ENCODE measurements at regions not wholly inside any gene's neighbourhood (a gene's known extent, or its start where the extent isn't known, plus 50 kb on each side); places are given as distances from the start of the nearest gene placed in this dataset.

GRCh38 chr17:68792042-68792685 is 163.0 kb downstream of the ABCA8 start:
- H2AFZ ChIP-seq (ENCODE audit: control insufficient read depth, low read depth, low read length): no peak overlapping the region
- SMC1A ChIA-PET (ENCODE audit: uncharacterized antibody, unreplicated experiment): no interaction called here
- CTCF ChIA-PET: interaction anchor here (1.2 to 4.5 kb wide), 5 partner anchors 11 to 447 kb away, joined by 3 to 35 read pairs (median 21); no protein-coding TSS in a partner anchor
- no peak overlapping the region for H3K4me3 ChIP-seq
- H3K36me3 ChIP-seq (ENCODE audit: control insufficient read depth in 2 of 2, insufficient read depth in 2 of 2, low read length in 1 of 2): no peaks in the 10 kb centered on the region
- no peak overlapping the region for H3K27ac ChIP-seq (ENCODE audit: control insufficient read depth, insufficient read depth)
- POLR2A ChIA-PET: no interaction called here
- no peaks in the 10 kb centered on the region for H4K20me1 ChIP-seq (ENCODE audit: control insufficient read depth, insufficient read depth)
- intact Hi-C loops (cut with micrococcal nuclease; ENCODE audit: unreplicated experiment) (loop anchor here (5.0 kb wide), 1 partner anchor 120 kb away; no protein-coding TSS in a partner anchor), in situ Hi-C loops (cut with MboI) (no loop called here)
- H3K9ac ChIP-seq (ENCODE audit: control insufficient read depth, insufficient read depth, low read length): no peak overlapping the region
- DNase-seq (ENCODE audit: low read depth, low spot score) (no peak), ATAC-seq (no peak), FAIRE-seq (no peak)
- TF ChIP-seq BRCA1 (IDR thresholded peaks at IDR 0.05; ENCODE audit: low read depth, low read length): no peak
- no peak for TF ChIP-seq BHLHE40 (IDR thresholded peaks at IDR 0.05; ENCODE audit: borderline replicate concordance in 1 of 2, low read depth in 2 of 2, low read length in 1 of 2)
- no peak for TF ChIP-seq YY1 (IDR thresholded peaks at IDR 0.05; ENCODE audit: low read depth, low read length)
- no peak for TF ChIP-seq NFYA (IDR thresholded peaks at IDR 0.05; ENCODE audit: borderline replicate concordance, low read depth, low read length)
- TF ChIP-seq ZNF622 (IDR thresholded peaks at IDR 0.05): no peak
- TF ChIP-seq BMI1 (IDR thresholded peaks at IDR 0.05; ENCODE audit: borderline replicate concordance): no peak
- TF ChIP-seq CREB1 (IDR thresholded peaks at IDR 0.05; ENCODE audit: low read depth): no peak
- no peaks in the 10 kb centered on the region for H3K9me3 ChIP-seq (replicated peaks; ENCODE audit: control insufficient read depth, insufficient read depth, low read length)
- no peaks in the 10 kb centered on the region for H3K27me3 ChIP-seq (replicated peaks in 1 of 2; ENCODE audit: control insufficient read depth in 2 of 2, insufficient read depth in 2 of 2, low read length in 1 of 2)
- peaks cover 4% of the 10 kb centered on the region; the same call in 1 of the 2 replicates for H3K4me1 ChIP-seq (ENCODE audit: control insufficient read depth, insufficient read depth, low read length)
- no peak overlapping the region for H3K4me2 ChIP-seq (ENCODE audit: control insufficient read depth, insufficient read depth)
- no peaks in the 10 kb centered on the region for H3K79me2 ChIP-seq (ENCODE audit: control insufficient read depth, insufficient read depth, low read length)
- RAD21 ChIA-PET (ENCODE audit: unreplicated experiment): no interaction called here
- 60% methylated on average over 3 of the region's 3 CpGs for WGBS (ENCODE audit: insufficient coverage, insufficient replicate concordance, low lambda C conversion rate, missing lambda C conversion rate)
- no TSS peak for BruUV-seq (replicated peaks)

- H3K9ac ChIP-seq (ENCODE audit: control insufficient read depth, insufficient read depth, low read length): no peak overlapping the region
- no peaks in the 10 kb centered on the region for H3K79me2 ChIP-seq (ENCODE audit: control insufficient read depth, insufficient read depth, low read length)
- no peak overlapping the region for H3K27ac ChIP-seq (ENCODE audit: control insufficient read depth, insufficient read depth)
- no peaks in the 10 kb centered on the region for H3K9me3 ChIP-seq (replicated peaks; ENCODE audit: control insufficient read depth, insufficient read depth, low read length)
- no peak overlapping the region for H3K4me2 ChIP-seq (ENCODE audit: control insufficient read depth, insufficient read depth)
- no peak for ATAC-seq
- no peak for DNase-seq (ENCODE audit: low read depth, low spot score)
- WGBS (ENCODE audit: insufficient coverage, insufficient replicate concordance, low lambda C conversion rate, missing lambda C conversion rate): 66% methylated on average over 6 of the region's 6 CpGs
- POLR2A ChIA-PET: no interaction called here
- no peak overlapping the region for H2AFZ ChIP-seq (ENCODE audit: control insufficient read depth, low read depth, low read length)
- H3K36me3 ChIP-seq (ENCODE audit: control insufficient read depth in 2 of 2, insufficient read depth in 2 of 2, low read length in 1 of 2): no peaks in the 10 kb centered on the region
- FAIRE-seq: no peak
- intact Hi-C loops (cut with micrococcal nuclease; ENCODE audit: unreplicated experiment): loop anchor here (5.0 kb wide), 1 partner anchor 121 kb away; no protein-coding TSS in a partner anchor
- CTCF ChIA-PET: interaction anchor here (0.9 to 4.5 kb wide), 2 partner anchors 14 to 158 kb away, joined by 3 to 35 read pairs; no protein-coding TSS in a partner anchor
- H4K20me1 ChIP-seq (ENCODE audit: control insufficient read depth, insufficient read depth): no peaks in the 10 kb centered on the region
- H3K4me3 ChIP-seq: no peak overlapping the region
- H3K27me3 ChIP-seq (replicated peaks in 1 of 2; ENCODE audit: control insufficient read depth in 2 of 2, insufficient read depth in 2 of 2, low read length in 1 of 2): no peaks in the 10 kb centered on the region
- in situ Hi-C loops (cut with MboI): no loop called here
- SMC1A ChIA-PET (ENCODE audit: uncharacterized antibody, unreplicated experiment): interaction anchor here (1.5 kb wide), 1 partner anchor 13 kb away, joined by 5 read pairs; no protein-coding TSS in a partner anchor
- RAD21 ChIA-PET (ENCODE audit: unreplicated experiment): no interaction called here
- peaks cover 4% of the 10 kb centered on the region; the same call in 1 of the 2 replicates for H3K4me1 ChIP-seq (ENCODE audit: control insufficient read depth, insufficient read depth, low read length)
- BruUV-seq (replicated peaks): no TSS peak
- TF ChIP-seq RFX5 (IDR thresholded peaks at IDR 0.05; ENCODE audit: low read depth, low read length): no peak
- no peak for TF ChIP-seq SMAD5 (IDR thresholded peaks at IDR 0.05; ENCODE audit: low read depth)
- TF ChIP-seq SP1 (IDR thresholded peaks at IDR 0.05; ENCODE audit: low read depth, low read length): no peak
- no peak for TF ChIP-seq TBL1XR1 (IDR thresholded peaks at IDR 0.05; ENCODE audit: low read depth, low read length)
- no peak for TF ChIP-seq CTCF (IDR thresholded peaks at IDR 0.05 in 2 of 3, conservative IDR thresholded peaks at IDR 0.05 in 1 of 3; ENCODE audit: control insufficient read depth in 2 of 3, extremely low read depth in 1 of 3, insufficient read depth in 1 of 3, low read depth in 3 of 3, low read length in 3 of 3)
- no peak for TF ChIP-seq TCF12 (IDR thresholded peaks at IDR 0.05; ENCODE audit: low read depth, low read length)
- TF ChIP-seq KLF5 (IDR thresholded peaks at IDR 0.05; ENCODE audit: partially characterized antibody): no peak
Observed at GRCh38 chr17:68790931-68791330, 164.3 kb downstream of the ABCA8 start.
